NOMO-1 treated with dmso at 0.1 percent for 144 hours (cell line): ENCODE measurements at regions not wholly inside any gene's neighbourhood (a gene's known extent, or its start where the extent isn't known, plus 50 kb on each side); places are given as distances from the start of the nearest gene placed in this dataset.

Experiments used
- DNase-seq: peaks from one replicate; lab custom pipeline; 2025; ENCODE audit not compliant: unreplicated experiment; lab: John Stamatoyannopoulos, UW

DNA sequence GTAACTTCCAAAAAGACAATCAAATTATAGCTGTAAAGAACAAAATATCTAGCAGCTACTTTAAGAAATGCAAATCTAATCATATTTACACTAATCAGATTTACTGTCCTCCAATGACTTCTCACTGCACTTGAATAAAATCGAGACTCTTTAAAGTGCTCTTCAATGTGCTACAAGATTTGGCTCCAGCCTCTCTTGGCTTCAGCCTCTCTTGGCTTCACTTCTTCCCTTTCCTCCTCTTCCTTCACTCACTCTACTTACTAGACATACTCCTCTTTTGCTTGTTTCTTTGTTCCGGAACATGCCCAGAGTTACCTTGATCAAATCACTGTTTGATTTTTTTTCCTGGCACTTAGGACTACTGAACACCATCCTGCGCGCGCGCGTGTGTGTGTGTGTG is 495.4 kb downstream of the LMO7 start:
- no peak for DNase-seq

GRCh38 chr13:76129305-76130000 is 493.3 kb downstream of the LMO7 start:
- no peak for DNase-seq

GRCh38 chr13:76127922-76128321 is 491.8 kb downstream of the LMO7 start:
- DNase-seq, result no peak

- no peak for DNase-seq
Measured at GRCh38 chr13:76123548-76123947, 487.4 kb downstream of the LMO7 start.

DNA sequence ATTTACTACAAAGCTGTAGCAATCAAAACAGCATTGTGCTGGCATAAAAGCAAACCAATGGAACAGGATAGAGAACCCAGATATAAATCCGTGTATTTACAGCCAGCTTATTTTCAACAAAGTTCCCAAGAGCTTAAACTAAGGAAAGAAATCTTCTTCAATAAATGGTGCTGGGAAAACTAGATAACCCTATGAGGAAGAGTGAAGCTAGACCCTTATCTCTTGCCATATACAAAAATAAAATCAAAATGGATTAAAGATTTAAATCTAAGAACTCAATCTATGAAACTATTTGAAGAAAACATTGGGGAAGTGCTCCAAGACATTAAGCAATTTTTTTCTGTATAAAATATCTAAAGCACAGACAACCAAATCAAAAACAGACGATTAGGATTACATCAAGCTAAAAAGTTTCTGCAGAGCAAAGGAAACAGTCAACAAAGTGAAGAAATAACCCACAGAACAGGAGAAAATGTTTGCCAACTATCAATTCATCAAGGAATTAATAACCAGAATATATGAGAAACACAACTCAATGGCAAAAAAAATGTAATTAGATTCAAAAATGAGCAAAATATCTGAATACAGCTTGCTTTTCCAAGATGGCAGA is 480.7 kb downstream of the LMO7 start:
- no peak for DNase-seq

DNA sequence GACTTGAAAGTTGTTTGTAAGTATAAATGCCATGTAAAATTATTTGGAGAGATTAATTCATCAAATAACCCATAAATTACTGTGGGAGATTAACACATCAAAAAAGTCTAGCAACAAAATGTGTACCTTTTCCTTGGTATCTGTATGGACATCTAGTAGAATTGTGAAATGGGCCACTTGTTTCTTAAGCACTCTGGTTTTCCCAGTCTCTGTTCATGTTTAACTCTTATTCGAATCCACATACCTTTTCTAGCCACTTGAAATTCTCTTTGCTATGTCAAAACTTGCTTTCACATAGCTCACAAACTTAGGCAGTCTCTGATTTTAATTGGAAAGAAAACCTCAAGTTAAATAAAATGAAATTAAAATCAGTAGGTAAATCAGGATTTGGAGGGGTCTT is 470.6 kb downstream of the LMO7 start:
- DNase-seq, result no peak

DNA sequence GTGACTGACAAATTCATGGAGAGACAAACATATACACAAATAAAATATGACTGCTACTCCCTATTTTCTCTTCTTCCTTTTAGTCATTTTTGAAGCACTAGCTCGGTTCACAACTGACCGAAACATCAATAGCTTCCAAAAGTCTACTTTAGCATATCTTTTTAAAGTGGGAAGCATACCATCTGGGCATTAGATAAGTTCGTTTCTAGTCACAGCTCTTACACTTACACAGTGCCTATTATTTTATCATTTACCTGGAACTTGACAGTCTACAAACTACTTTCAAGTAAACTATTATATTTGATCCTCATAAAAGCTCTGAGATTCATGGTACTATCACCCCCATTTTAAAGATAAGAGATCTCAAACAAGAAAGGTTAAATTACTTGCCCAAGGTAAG is 458.5 kb downstream of the LMO7 start:
- no peak for DNase-seq

GRCh38 chr13:76091076-76091475 is 454.9 kb downstream of the LMO7 start:
- DNase-seq, result no peak

DNA sequence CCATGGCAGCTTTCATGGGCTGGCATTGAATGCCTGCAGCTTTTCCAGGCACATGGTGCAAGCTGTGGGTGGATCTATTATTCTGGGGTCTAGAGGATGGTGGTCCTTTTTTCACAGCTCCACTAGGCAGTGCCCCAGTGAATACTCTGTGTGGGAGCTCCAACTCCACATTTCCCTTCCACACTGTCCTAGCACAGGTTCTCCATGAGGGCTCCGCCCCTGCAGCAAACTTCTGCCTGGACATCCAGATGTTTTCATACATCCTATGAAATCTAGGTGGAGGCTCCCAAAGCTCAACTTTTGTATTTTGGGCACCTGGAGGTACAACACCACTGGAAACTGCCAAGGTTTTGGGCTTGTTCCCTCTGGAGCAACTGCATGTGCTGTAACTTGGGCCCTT is 450.6 kb downstream of the LMO7 start:
- no peak for DNase-seq

GRCh38 chr13:76067850-76068249 is 431.7 kb downstream of the LMO7 start:
- DNase-seq, result no peak

GRCh38 chr13:76053181-76053580 is 417.1 kb downstream of the LMO7 start:
- no peak for DNase-seq

DNA sequence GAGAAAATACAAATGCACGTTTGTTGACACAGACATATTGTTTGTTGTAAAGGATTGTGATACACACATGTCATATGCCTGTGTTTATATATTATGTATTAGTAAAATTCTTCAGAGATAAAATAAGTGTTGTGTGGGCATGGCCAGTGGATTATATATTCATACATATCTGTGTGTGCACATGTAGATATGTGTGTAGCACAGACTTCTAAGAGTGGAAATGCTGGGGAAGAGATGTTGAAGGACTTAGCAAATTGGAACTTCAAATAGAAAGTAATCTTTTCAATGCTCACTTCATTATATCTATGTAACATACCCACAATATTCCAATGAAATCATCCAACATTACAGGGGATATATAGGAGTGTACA is 413.2 kb downstream of the LMO7 start:
- DNase-seq, result no peak

DNA sequence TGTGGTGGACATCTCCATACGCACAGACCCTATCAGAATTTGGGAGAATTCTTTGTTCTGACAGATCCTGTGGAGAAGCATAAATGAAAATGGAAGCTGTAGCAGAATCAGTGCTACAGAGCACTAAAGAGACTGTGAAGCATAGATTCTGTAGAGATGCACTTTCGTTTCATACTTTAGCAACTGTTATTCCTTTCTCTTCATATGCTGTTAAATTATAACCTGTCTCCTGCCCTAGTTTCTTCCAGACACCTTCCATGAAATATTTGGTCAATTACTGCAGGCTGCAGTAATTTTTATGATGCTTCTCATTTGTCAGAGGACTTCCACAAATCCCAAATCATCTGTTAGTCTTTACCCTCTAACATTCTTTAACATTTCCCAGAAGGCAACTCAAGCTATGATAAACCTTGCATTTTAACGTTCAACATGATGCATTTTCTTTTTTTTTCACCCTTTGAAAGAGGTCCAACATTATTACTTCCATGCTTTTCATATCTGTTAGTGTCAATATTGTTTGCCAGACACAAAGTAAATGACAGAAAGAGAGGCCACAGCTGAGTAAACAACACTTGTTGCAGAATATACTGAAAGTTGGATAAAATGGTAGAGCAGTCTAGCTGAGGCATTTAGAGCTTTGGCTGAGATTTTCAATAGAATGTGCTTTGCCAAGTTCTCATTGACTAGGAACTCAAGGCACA is 412.7 kb downstream of the LMO7 start:
- DNase-seq, result no peak

- no peak for DNase-seq
Measured at GRCh38 chr13:76048131-76048530, 412.0 kb downstream of the LMO7 start.

- DNase-seq, result no peak
Measured at GRCh38 chr13:76043874-76044273, 407.7 kb downstream of the LMO7 start.

GRCh38 chr13:76038920-76039716 is 403.0 kb downstream of the LMO7 start:
- DNase-seq, result no peak

DNA sequence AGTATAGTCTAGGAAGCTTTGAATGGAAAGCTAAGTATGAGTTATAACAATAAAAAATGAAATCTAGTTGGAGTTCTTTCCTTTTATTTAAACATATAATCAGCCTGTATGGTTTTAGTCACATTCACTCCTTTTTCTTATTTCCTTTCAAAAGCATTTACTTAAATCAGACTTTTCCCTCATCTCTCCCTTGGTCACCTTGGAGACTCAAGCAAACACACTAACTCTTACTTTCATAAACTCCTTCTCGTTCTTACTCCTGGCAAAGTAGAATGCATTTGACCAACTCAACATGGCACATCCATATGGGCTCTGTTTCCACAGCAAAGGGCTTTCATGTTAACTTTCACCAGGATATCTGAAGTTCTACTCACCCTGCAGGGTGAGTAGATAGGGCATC is 400.0 kb downstream of the LMO7 start:
- DNase-seq, result no peak

DNA sequence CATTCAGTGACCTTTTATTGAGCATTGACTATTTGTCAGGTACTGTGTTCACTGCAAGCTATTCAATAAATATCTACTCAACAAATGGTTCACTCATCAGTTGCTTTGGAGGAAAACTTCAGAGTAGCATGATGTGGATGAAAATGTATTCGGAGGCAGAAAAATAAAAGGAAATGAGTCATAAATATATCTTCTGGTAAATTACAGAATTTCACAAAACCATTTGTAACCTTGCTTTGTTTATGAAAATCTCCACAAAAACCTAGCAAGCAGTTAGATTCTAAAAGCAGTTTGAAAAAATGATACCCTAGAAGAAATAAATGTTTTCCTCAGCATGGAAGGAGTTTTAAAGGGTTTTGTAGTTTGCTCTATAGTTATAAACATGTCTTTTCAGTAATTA is 399.6 kb downstream of the LMO7 start:
- DNase-seq, result no peak

DNA sequence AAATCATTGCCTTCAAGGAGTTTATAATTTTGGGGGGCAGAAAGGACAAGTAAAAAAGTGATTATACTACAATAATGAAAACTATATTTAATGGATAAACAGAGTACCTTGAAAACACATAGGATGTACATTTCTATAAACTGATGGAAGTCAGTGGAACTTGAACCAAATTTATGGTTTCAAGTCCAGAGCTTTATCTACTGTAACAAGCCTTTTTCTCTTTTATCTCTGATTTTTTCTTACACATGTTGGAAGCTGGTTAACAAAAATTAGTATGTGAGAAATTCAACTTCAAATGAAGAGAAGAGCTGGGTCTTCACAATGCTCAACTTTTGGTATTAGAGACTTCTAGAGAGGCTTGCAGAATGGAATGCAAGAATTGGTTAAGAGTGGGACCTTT is 393.6 kb downstream of the LMO7 start:
- DNase-seq, result no peak

GRCh38 chr13:76029088-76029487 is 393.0 kb downstream of the LMO7 start:
- no peak for DNase-seq

DNA sequence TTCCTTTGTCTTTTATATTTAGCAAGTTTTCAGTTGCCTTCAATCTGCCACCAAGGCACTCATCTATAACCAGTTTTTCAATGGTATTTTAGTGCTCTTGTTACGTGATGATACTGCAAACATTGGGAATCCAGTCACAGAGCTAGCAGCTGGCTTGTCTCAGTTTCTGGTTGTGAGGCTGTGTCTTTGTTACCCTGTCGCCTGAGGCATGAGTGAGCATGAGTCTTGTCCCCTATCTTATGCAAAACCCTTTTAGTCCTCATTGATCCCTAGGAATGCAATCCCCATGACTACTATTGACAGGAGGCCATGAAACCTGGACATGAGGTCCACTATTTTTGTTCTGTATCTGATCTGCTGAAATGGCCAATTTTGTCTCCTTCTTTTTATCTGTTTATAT is 391.0 kb downstream of the LMO7 start:
- DNase-seq, result no peak

GRCh38 chr13:76025392-76025791 is 389.3 kb downstream of the LMO7 start:
- DNase-seq, result no peak
